ENCODE measurements at regions not wholly inside any gene's neighbourhood (a gene's known extent, or its start where the extent isn't known, plus 50 kb on each side); places are given as distances from the start of the nearest gene placed in this dataset.

DNA sequence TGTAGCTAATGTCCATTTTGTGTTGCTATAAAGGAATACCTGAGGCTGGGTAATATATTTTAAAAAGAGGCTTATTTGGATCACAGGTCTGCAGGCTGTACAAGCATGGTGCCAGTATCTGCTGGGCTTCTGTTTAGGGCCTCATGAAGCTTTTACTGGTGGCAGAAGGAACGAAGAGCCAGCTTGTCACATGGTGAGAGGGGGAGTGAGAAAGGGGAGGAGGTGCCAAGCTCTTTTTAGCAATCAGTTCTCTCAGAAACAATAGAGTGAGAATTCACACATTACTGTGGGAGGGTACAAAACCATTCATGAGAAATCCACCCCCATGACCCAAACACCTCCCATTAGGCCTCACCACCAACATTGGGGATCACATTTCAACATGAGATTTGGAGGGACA lies 340.9 kb downstream of the RASEF start:
- TF ChIP-seq CTCF (IDR thresholded peaks at IDR 0.05) (no peak), POLR2A (IDR thresholded peaks at IDR 0.05) (no peak)

Measured in testis (tissue), 2 donors.